GM06990 (cell line): ENCODE measurements at regions not wholly inside any gene's neighbourhood (a gene's known extent, or its start where the extent isn't known, plus 50 kb on each side); places are given as distances from the start of the nearest gene placed in this dataset.

Experiments used
- DNase-seq: peaks from one replicate; pipeline ENCODE4 v3.0.0-alpha.2; 2011; ENCODE audit not compliant: insufficient read length; ENCODE audit errors: extremely low read depth
- H3K27me3 ChIP-seq: replicated peaks from 2 replicates; pipeline ENCODE4 v1.6.0; 2011; ENCODE audit warnings: low read length; ENCODE audit not compliant: control insufficient read depth, insufficient read depth
- H3K36me3 ChIP-seq: 2 replicates; pipeline ENCODE4 v1.5.1; 2011; ENCODE audit warnings: low read length; ENCODE audit not compliant: control insufficient read depth, insufficient read depth
- H3K4me3 ChIP-seq: replicated peaks from 2 replicates; pipeline ENCODE4 v1.5.1; 2011; ENCODE audit warnings: low read depth, mild to moderate bottlenecking, control low read depth, low read length
- TF ChIP-seq, protein P1 (sequence below): IDR thresholded peaks from 2 replicates; pipeline ENCODE4 v1.5.1; 2011; ENCODE audit warnings: low read length, control low read depth, mild to moderate bottlenecking, inconsistent platforms; ENCODE audit not compliant: insufficient read depth, poor library complexity, severe bottlenecking

GRCh38 chr3:89946884-89947283, 839.5 kb downstream of the EPHA3 start:
- Histone ChIP-seq H3K4me3 (no peak overlapping the region), H3K36me3 (no peaks in the 10 kb centered on the region), H3K27me3 (no peaks in the 10 kb centered on the region)
- DNase-seq: no peak
- TF ChIP-seq, protein P1, sequence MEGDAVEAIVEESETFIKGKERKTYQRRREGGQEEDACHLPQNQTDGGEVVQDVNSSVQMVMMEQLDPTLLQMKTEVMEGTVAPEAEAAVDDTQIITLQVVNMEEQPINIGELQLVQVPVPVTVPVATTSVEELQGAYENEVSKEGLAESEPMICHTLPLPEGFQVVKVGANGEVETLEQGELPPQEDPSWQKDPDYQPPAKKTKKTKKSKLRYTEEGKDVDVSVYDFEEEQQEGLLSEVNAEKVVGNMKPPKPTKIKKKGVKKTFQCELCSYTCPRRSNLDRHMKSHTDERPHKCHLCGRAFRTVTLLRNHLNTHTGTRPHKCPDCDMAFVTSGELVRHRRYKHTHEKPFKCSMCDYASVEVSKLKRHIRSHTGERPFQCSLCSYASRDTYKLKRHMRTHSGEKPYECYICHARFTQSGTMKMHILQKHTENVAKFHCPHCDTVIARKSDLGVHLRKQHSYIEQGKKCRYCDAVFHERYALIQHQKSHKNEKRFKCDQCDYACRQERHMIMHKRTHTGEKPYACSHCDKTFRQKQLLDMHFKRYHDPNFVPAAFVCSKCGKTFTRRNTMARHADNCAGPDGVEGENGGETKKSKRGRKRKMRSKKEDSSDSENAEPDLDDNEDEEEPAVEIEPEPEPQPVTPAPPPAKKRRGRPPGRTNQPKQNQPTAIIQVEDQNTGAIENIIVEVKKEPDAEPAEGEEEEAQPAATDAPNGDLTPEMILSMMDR: no peak

GRCh38 chr3:89947337-89947954, 840.0 kb downstream of the EPHA3 start:
- TF ChIP-seq, protein P1: no peak
- H3K4me3 ChIP-seq: no peak overlapping the region
- DNase-seq: no peak
- no peaks in the 10 kb centered on the region for H3K27me3 ChIP-seq
- H3K36me3 ChIP-seq: no peaks in the 10 kb centered on the region

- Histone ChIP-seq H3K4me3 (no peak overlapping the region), H3K36me3 (no peaks in the 10 kb centered on the region), H3K27me3 (no peaks in the 10 kb centered on the region)
- TF ChIP-seq, protein P1: no peak
- no peak for DNase-seq
These were observed 840.6 kb downstream of the EPHA3 start for GRCh38 chr3:89948008-89948407.

DNA sequence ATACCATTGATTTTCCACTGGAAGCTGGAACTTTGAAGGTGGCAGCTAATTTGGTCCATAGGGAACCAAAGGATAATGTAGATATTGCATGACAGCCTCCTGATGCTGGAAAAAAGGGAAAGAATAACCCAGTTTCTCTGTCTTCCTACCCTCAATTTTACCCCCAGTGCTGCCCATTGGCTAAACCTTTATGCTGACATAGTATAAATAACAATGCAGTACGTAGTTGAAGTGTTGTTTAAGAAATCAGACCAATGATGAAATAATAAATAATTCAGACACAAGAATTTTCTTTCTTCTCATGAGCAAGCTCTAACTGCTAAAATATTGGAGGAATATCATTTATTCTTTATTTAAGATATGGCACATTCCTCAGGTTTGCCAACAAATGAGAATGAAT, 843.4 kb downstream of the EPHA3 start:
- TF ChIP-seq, protein P1: no peak
- Histone ChIP-seq H3K27me3 (no peaks in the 10 kb centered on the region), H3K4me3 (no peak overlapping the region), H3K36me3 (no peaks in the 10 kb centered on the region)
- no peak for DNase-seq

GRCh38 chr3:89954137-89954536, 846.7 kb downstream of the EPHA3 start:
- no peak overlapping the region for H3K4me3 ChIP-seq

More at GRCh38 chr3:89954137-89954536, 846.7 kb downstream of the EPHA3 start:
- H3K27me3 ChIP-seq: no peaks in the 10 kb centered on the region
- TF ChIP-seq, protein P1: no peak
- DNase-seq: no peak
- H3K36me3 ChIP-seq: no peaks in the 10 kb centered on the region
